ENCODE measurements at regions not wholly inside any gene's neighbourhood (a gene's known extent, or its start where the extent isn't known, plus 50 kb on each side); places are given as distances from the start of the nearest gene placed in this dataset.
A peak's percentile ranks its signal among the peaks of the same experiment; 100 is the strongest.

- Histone ChIP-seq H3K36me3 (ENCODE audit: control insufficient read depth in 4 of 4, insufficient read depth in 3 of 4, low read depth in 1 of 4, low read length in 3 of 4) (no peaks in the 10 kb centered on the region), H3K4me3 (ENCODE audit: low read depth in 1 of 3, low read length in 3 of 3) (no peak overlapping the region), H3K9me3 (ENCODE audit: control insufficient read depth in 4 of 4, low read length in 3 of 4) (peaks cover 0 to 4% (median 0%) of the 10 kb centered on the region in 4 donors), H3K9ac (ENCODE audit: low read depth in 1 of 2, low read length in 2 of 2) (no peak overlapping the region), H3K27ac (ENCODE audit: low read depth in 1 of 2, low read length in 2 of 2) (no peak overlapping the region), H3K4me1 (ENCODE audit: control insufficient read depth in 4 of 4, insufficient read depth in 4 of 4, low read length in 3 of 4) (peaks cover 0 to 3% (median 0%) of the 10 kb centered on the region in 4 donors), H3K27me3 (ENCODE audit: control insufficient read depth in 4 of 4, insufficient read depth in 4 of 4, low read length in 3 of 4) (peaks cover 0 to 4% (median 1%) of the 10 kb centered on the region in 4 donors)
- no peak for DNase-seq (ENCODE audit: low spot score)
- WGBS: 56% methylated on average over 27 of the region's 27 CpGs
- TF ChIP-seq, protein P1, sequence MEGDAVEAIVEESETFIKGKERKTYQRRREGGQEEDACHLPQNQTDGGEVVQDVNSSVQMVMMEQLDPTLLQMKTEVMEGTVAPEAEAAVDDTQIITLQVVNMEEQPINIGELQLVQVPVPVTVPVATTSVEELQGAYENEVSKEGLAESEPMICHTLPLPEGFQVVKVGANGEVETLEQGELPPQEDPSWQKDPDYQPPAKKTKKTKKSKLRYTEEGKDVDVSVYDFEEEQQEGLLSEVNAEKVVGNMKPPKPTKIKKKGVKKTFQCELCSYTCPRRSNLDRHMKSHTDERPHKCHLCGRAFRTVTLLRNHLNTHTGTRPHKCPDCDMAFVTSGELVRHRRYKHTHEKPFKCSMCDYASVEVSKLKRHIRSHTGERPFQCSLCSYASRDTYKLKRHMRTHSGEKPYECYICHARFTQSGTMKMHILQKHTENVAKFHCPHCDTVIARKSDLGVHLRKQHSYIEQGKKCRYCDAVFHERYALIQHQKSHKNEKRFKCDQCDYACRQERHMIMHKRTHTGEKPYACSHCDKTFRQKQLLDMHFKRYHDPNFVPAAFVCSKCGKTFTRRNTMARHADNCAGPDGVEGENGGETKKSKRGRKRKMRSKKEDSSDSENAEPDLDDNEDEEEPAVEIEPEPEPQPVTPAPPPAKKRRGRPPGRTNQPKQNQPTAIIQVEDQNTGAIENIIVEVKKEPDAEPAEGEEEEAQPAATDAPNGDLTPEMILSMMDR (IDR thresholded peaks at IDR 0.05; ENCODE audit: low read depth, low read length, missing input control): no peak
- TF ChIP-seq YY1 (IDR thresholded peaks at IDR 0.05) (no peak), FOXA1 (IDR thresholded peaks at IDR 0.05) (no peak), EGR1 (IDR thresholded peaks at IDR 0.05; ENCODE audit: low read depth in 2 of 2) (no peak), TAF1 (conservative IDR thresholded peaks at IDR 0.05) (no peak), SP1 (IDR thresholded peaks at IDR 0.05) (no peak), FOXA2 (IDR thresholded peaks at IDR 0.05) (no peak), GABPA (IDR thresholded peaks at IDR 0.05 in 1 of 2, conservative IDR thresholded peaks at IDR 0.05 in 1 of 2) (no peak), JUND (IDR thresholded peaks at IDR 0.05) (no peak), NR2F2 (IDR thresholded peaks at IDR 0.05) (peak; percentile 91), HNF4A (conservative IDR thresholded peaks at IDR 0.05) (no peak), RXRA (IDR thresholded peaks at IDR 0.05) (peak in 1 of 2 donors; percentile 39), RAD21 (IDR thresholded peaks at IDR 0.05) (no peak), HNF4G (IDR thresholded peaks at IDR 0.05) (no peak)
- TF ChIP-seq, protein P2, sequence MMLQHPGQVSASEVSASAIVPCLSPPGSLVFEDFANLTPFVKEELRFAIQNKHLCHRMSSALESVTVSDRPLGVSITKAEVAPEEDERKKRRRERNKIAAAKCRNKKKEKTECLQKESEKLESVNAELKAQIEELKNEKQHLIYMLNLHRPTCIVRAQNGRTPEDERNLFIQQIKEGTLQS (IDR thresholded peaks at IDR 0.05): no peak
- TF ChIP-seq, protein P3, sequence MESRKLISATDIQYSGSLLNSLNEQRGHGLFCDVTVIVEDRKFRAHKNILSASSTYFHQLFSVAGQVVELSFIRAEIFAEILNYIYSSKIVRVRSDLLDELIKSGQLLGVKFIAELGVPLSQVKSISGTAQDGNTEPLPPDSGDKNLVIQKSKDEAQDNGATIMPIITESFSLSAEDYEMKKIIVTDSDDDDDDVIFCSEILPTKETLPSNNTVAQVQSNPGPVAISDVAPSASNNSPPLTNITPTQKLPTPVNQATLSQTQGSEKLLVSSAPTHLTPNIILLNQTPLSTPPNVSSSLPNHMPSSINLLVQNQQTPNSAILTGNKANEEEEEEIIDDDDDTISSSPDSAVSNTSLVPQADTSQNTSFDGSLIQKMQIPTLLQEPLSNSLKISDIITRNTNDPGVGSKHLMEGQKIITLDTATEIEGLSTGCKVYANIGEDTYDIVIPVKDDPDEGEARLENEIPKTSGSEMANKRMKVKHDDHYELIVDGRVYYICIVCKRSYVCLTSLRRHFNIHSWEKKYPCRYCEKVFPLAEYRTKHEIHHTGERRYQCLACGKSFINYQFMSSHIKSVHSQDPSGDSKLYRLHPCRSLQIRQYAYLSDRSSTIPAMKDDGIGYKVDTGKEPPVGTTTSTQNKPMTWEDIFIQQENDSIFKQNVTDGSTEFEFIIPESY (IDR thresholded peaks at IDR 0.05): no peak
- TF ChIP-seq, protein P4, sequence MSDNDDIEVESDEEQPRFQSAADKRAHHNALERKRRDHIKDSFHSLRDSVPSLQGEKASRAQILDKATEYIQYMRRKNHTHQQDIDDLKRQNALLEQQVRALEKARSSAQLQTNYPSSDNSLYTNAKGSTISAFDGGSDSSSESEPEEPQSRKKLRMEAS (IDR thresholded peaks at IDR 0.05): peak; percentile 11
- TF ChIP-seq, protein P5, sequence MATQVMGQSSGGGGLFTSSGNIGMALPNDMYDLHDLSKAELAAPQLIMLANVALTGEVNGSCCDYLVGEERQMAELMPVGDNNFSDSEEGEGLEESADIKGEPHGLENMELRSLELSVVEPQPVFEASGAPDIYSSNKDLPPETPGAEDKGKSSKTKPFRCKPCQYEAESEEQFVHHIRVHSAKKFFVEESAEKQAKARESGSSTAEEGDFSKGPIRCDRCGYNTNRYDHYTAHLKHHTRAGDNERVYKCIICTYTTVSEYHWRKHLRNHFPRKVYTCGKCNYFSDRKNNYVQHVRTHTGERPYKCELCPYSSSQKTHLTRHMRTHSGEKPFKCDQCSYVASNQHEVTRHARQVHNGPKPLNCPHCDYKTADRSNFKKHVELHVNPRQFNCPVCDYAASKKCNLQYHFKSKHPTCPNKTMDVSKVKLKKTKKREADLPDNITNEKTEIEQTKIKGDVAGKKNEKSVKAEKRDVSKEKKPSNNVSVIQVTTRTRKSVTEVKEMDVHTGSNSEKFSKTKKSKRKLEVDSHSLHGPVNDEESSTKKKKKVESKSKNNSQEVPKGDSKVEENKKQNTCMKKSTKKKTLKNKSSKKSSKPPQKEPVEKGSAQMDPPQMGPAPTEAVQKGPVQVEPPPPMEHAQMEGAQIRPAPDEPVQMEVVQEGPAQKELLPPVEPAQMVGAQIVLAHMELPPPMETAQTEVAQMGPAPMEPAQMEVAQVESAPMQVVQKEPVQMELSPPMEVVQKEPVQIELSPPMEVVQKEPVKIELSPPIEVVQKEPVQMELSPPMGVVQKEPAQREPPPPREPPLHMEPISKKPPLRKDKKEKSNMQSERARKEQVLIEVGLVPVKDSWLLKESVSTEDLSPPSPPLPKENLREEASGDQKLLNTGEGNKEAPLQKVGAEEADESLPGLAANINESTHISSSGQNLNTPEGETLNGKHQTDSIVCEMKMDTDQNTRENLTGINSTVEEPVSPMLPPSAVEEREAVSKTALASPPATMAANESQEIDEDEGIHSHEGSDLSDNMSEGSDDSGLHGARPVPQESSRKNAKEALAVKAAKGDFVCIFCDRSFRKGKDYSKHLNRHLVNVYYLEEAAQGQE (IDR thresholded peaks at IDR 0.05): no peak
Measured at GRCh38 chr16:86934581-86935375, 356.4 kb downstream of the FOXL1 start.

Measured in liver (tissue), 8 donors.